Caco-2 (cell line): ENCODE measurements at regions not wholly inside any gene's neighbourhood (a gene's known extent, or its start where the extent isn't known, plus 50 kb on each side); places are given as distances from the start of the nearest gene placed in this dataset.

ENCODE experiments used
- BruUV-seq: library from RNA; stranded (reverse); fragments of 400-500 nt; replicated peaks from 2 replicates; lab custom pipeline; 2021; lab: Mats Ljungman, UMichigan
- CTCF ChIA-PET: fragments of 300-600 bp; sonication (Branson Sonifier 250); formaldehyde crosslinking; loops from one replicate; lab custom pipeline; 2022; ENCODE audit warnings: antibody characterized with exemption; lab: Charles Lee
- POLR2A ChIA-PET: fragments of 300-600 bp; sonication (Branson Sonifier 250); formaldehyde crosslinking; loops from one replicate; lab custom pipeline; 2022; ENCODE audit warnings: antibody characterized with exemption; lab: Charles Lee
- DNase-seq, 2 experiments: peaks; one replicate each; pipeline versions ENCODE4 v3.0.0 to v3.0.0-alpha.2; 2020 to 2022
- H3K27me3 ChIP-seq: replicated peaks from 2 replicates; pipeline ENCODE4 v1.6.0; 2011; ENCODE audit warnings: low read length; ENCODE audit not compliant: control insufficient read depth, insufficient read depth
- H3K36me3 ChIP-seq: 2 replicates; pipeline ENCODE4 v1.5.1; 2011; ENCODE audit warnings: low read length; ENCODE audit not compliant: control insufficient read depth, insufficient read depth
- H3K4me1 ChIP-seq: fragments of 250-450 bp; sonication (Bioruptor Pico); 2 replicates; pipeline ENCODE4 v1.5.1; 2020; ENCODE audit warnings: mild to moderate bottlenecking
- H3K4me3 ChIP-seq: 2 replicates; pipeline ENCODE4 v1.5.1; 2011; ENCODE audit warnings: low read depth, mild to moderate bottlenecking, control low read depth, low read length
- H3K9me3 ChIP-seq: fragments of 250-450 bp; sonication (Bioruptor Pico); 2 replicates; pipeline ENCODE4 v1.5.1; 2020; ENCODE audit warnings: mild to moderate bottlenecking, moderate library complexity
- H3K27ac Mint-ChIP-seq: one replicate; pipeline ENCODE4 v1.8.0; 2022; ENCODE audit warnings: mixed read lengths; ENCODE audit not compliant: unreplicated experiment
- H3K27me3 Mint-ChIP-seq: one replicate; pipeline ENCODE4 v1.8.0; 2022; ENCODE audit warnings: mixed read lengths; ENCODE audit not compliant: insufficient read depth, unreplicated experiment
- H3K36me3 Mint-ChIP-seq: one replicate; pipeline ENCODE4 v1.8.0; 2022; ENCODE audit warnings: mild to moderate bottlenecking, mixed read lengths; ENCODE audit not compliant: insufficient read depth, unreplicated experiment
- H3K4me1 Mint-ChIP-seq: one replicate; pipeline ENCODE4 v1.8.0; 2022; ENCODE audit warnings: low read depth, mixed read lengths; ENCODE audit not compliant: unreplicated experiment
- H3K4me3 Mint-ChIP-seq: one replicate; pipeline ENCODE4 v1.8.0; 2022; ENCODE audit warnings: mild to moderate bottlenecking, moderate library complexity, mixed read lengths; ENCODE audit not compliant: unreplicated experiment
- H3K9me3 Mint-ChIP-seq: one replicate; pipeline ENCODE4 v1.8.0; 2022; ENCODE audit warnings: mixed read lengths; ENCODE audit not compliant: unreplicated experiment
- intact Hi-C: fragments of 100-400 bp; cut with micrococcal nuclease; formaldehyde crosslinking; loops from one replicate; pipeline ENCODE4 v1.10.0; 2022; ENCODE audit not compliant: unreplicated experiment
- TF ChIP-seq, protein P1 (sequence below), 2 experiments: fragments of 200-600 bp in 1 of 2; IDR thresholded peaks; 1 replicate in 1 of 2; 2 replicates in 1 of 2; pipeline versions ENCODE4 v1.5.1 to v1.8.0; 2011 to 2022; ENCODE audit warnings: antibody characterized with exemption in 1 of 2, control low read depth in 1 of 2, inconsistent platforms in 1 of 2, low read depth in 1 of 2, low read length in 1 of 2, mild to moderate bottlenecking in 1 of 2, moderate library complexity in 1 of 2; ENCODE audit not compliant: insufficient read depth in 1 of 2, severe bottlenecking in 1 of 2, unreplicated experiment in 1 of 2

DNA sequence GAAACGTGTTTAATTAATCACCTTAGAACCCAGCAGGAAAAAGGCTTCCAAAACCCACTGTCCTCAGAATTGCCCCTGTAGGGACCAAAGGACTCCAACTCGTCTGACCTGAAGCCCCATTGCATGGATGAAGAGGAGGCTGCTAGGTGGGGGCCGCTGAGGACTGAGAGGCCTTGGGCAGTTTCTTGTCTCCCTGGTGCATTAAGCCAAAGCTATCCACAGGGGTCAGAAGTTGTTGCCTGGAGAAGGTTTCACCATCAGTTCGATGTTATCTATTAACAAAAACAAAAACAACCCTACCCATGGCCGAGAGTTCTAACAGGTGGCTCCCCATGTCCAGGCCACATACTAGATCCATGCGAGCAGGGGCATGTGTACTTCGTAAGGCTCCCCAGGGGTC is 120.9 kb upstream of the CD93 start:
- CTCF ChIA-PET = no interaction called here
- Histone ChIP-seq H3K4me3 (no peak overlapping the region), H3K9me3 (no peaks in the 10 kb centered on the region), H3K27me3 (no peaks in the 10 kb centered on the region), H3K4me1 (peaks cover 19% of the 10 kb centered on the region), H3K36me3 (no peaks in the 10 kb centered on the region)
- TF ChIP-seq, protein P1, sequence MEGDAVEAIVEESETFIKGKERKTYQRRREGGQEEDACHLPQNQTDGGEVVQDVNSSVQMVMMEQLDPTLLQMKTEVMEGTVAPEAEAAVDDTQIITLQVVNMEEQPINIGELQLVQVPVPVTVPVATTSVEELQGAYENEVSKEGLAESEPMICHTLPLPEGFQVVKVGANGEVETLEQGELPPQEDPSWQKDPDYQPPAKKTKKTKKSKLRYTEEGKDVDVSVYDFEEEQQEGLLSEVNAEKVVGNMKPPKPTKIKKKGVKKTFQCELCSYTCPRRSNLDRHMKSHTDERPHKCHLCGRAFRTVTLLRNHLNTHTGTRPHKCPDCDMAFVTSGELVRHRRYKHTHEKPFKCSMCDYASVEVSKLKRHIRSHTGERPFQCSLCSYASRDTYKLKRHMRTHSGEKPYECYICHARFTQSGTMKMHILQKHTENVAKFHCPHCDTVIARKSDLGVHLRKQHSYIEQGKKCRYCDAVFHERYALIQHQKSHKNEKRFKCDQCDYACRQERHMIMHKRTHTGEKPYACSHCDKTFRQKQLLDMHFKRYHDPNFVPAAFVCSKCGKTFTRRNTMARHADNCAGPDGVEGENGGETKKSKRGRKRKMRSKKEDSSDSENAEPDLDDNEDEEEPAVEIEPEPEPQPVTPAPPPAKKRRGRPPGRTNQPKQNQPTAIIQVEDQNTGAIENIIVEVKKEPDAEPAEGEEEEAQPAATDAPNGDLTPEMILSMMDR (IDR thresholded peaks at IDR 0.05; ENCODE audit: insufficient read depth in 1 of 2, low read depth in 1 of 2, low read length in 1 of 2, severe bottlenecking in 1 of 2, unreplicated experiment in 1 of 2) = no peak
- peaks cover 36% of the 10 kb centered on the region for H3K4me1 Mint-ChIP-seq
- no TSS peak for BruUV-seq
- H3K27me3 Mint-ChIP-seq = no peaks in the 10 kb centered on the region
- H3K36me3 Mint-ChIP-seq = peaks cover 6% of the 10 kb centered on the region
- H3K27ac Mint-ChIP-seq = no peak overlapping the region
- POLR2A ChIA-PET = no interaction called here
- no peak overlapping the region for H3K4me3 Mint-ChIP-seq
- peaks cover 16% of the 10 kb centered on the region for H3K9me3 Mint-ChIP-seq
- intact Hi-C loops = no loop called here
- no peak for DNase-seq

DNA sequence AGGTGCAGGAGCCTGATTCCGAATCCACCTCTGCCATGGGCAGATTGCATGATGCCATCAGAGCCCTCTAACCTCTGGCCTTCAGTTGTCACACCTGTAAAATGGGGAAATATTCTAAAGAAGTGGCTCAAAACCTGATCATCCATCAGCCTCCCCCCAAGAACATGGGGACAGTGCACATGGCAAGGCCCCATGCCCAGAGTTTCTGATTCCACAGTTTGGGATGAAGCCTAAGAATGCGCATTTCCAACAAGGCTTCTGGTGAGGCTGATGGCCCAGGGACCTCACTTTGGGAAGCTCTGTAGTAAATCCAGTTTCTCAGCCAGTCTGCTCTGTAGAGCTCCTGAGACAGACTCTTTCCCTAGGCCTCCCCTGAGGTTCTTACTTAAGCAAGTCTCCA is 119.9 kb upstream of the CD93 start:
- no peaks in the 10 kb centered on the region for H3K9me3 ChIP-seq
- TF ChIP-seq, protein P1 (IDR thresholded peaks at IDR 0.05; ENCODE audit: insufficient read depth in 1 of 2, low read depth in 1 of 2, low read length in 1 of 2, severe bottlenecking in 1 of 2, unreplicated experiment in 1 of 2) = no peak
- BruUV-seq = no TSS peak
- DNase-seq = no peak
- intact Hi-C loops = no loop called here
- Mint-ChIP-seq H3K36me3 (peaks cover 4% of the 10 kb centered on the region), H3K27me3 (no peaks in the 10 kb centered on the region), H3K27ac (no peak overlapping the region), H3K9me3 (peaks cover 16% of the 10 kb centered on the region), H3K4me1 (peaks cover 33% of the 10 kb centered on the region), H3K4me3 (no peak overlapping the region)
- no peaks in the 10 kb centered on the region for H3K27me3 ChIP-seq
- no peak overlapping the region for H3K4me3 ChIP-seq
- H3K36me3 ChIP-seq = no peaks in the 10 kb centered on the region
- POLR2A ChIA-PET = no interaction called here
- peaks cover 13% of the 10 kb centered on the region for H3K4me1 ChIP-seq
- CTCF ChIA-PET = no interaction called here

DNA sequence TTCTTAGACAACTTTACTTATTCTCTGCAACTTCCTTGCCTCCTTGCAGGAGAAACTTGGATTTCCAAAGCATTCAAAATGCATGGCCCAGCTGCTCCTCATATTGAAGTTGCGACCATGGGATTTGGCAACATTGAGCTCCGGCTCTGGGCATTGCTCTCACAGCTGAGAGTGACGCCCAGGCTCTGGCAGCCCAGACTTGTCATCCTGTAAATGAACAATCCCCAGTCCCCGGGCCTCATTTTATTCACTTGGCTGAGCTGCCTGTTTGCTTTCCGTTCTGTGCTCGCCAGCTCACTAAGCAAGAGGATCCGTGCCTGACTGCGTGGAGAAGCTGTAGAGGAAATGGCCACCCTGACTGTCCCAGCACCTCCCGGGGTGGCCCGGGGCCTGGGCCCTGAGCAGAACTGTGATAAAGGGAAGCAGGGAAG is 119.5 kb upstream of the CD93 start:
- H3K4me3 ChIP-seq = no peak overlapping the region
- no peaks in the 10 kb centered on the region for H3K9me3 ChIP-seq
- TF ChIP-seq, protein P1 (IDR thresholded peaks at IDR 0.05; ENCODE audit: insufficient read depth in 1 of 2, low read depth in 1 of 2, low read length in 1 of 2, severe bottlenecking in 1 of 2, unreplicated experiment in 1 of 2) = no peak
- Mint-ChIP-seq H3K27me3 (no peaks in the 10 kb centered on the region), H3K36me3 (no peaks in the 10 kb centered on the region), H3K9me3 (peaks cover 16% of the 10 kb centered on the region), H3K4me3 (no peak overlapping the region), H3K4me1 (peaks cover 29% of the 10 kb centered on the region), H3K27ac (no peak overlapping the region)
- ChIA-PET POLR2A (no interaction called here), CTCF (no interaction called here)
- no peaks in the 10 kb centered on the region for H3K27me3 ChIP-seq
- DNase-seq = no peak
- intact Hi-C loops = no loop called here
- peaks cover 12% of the 10 kb centered on the region; the same call in 1 of the 2 replicates for H3K4me1 ChIP-seq
- H3K36me3 ChIP-seq = no peaks in the 10 kb centered on the region
- no TSS peak for BruUV-seq
